Dermis microvascular lymphatic vessel endothelial cell (primary cell): ENCODE measurements at regions not wholly inside any gene's neighbourhood (a gene's known extent, or its start where the extent isn't known, plus 50 kb on each side); places are given as distances from the start of the nearest gene placed in this dataset.
"Not testable (repeated sequence)": the region's sequence is repeated elsewhere in the genome, so short reads cannot be mapped to it uniquely, and the experiment has no call there.

Experiments
- DNase-seq, 2 donors: peaks; one replicate each; pipeline versions ENCODE4 v3.0.0 to v3.0.0-alpha.2; 2010; ENCODE audit warnings: low read depth in 2 of 2

- peak; percentile 58 to 90 for DNase-seq
These were observed 698.7 kb upstream of the GOLIM4 start for GRCh38 chr3:168794427-168794826.

DNA sequence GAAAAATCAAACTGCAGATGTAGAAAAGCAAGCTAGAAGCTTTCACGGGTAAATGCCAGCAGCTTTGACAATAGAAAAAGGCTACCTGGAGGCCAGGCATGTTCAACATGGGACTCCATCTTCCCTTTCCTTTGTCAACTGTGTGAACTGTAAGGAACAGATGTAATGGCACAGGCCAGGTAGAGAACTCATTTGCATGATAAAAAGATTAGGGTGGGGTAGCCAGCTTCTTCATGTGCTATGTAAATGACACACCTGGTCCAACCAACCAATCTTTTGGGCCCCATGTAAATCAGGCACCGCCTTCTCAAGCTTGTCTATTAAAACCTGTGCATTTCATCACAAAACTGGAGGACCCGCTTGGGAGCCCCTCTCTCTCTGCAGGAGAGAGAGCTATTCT lies 686.5 kb upstream of the GOLIM4 start:
- no peak for DNase-seq

DNA sequence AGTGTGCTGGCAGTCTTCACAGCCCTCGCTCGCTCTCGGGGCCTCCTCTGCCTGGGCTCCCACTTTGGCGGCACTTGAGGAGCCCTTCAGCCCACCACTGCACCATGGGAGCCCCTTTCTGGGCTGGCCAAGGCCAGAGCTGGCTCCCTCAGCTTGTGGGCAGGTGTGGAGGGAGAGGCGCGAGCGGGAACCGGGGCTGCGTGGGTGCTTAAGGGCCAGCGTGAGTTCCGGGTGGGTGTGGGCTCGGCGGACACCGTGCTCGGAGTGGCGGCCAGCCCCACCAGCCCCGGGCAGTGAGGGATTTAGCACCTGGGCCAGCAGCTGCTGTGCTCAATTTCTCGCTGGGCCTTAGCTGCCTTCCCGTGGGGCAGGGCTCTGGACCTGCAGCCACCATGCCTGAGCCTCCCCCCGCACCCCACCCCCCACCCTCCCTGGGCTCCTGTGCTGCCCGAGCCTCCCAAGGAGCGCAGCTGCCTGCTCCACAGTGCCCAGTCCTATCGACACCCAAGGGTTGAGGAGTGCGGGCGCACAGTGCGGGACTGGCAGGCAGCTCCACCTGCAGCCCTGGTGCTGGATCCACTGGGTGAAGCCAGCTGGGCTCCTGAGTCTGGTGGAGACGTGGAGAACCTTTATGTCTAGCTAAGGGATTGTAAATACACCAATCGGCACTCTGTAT lies 684.4 kb upstream of the GOLIM4 start:
- DNase-seq: not testable (repeated sequence)

DNA sequence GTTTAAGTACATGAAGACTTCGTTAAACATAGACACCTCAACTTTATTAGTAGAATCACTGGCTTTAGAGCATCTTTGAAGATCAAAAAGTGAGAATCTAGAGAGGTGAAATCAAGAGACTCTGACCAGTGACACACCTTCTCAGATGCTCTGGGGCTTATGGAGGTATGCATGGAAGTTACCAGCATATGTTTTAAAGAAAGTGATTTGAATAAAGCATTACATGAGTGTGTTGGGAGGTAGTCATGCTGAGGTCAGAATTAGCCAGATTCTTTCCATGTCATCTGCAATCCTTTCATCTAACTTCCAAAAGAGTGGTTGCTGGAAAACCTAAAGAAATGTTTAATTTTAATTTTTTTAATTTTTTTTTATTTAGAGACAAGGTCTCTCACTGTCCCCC lies 658.0 kb upstream of the GOLIM4 start:
- no peak for DNase-seq

- no peak for DNase-seq
These were observed 656.6 kb upstream of the GOLIM4 start for GRCh38 chr3:168752339-168752738.

DNA sequence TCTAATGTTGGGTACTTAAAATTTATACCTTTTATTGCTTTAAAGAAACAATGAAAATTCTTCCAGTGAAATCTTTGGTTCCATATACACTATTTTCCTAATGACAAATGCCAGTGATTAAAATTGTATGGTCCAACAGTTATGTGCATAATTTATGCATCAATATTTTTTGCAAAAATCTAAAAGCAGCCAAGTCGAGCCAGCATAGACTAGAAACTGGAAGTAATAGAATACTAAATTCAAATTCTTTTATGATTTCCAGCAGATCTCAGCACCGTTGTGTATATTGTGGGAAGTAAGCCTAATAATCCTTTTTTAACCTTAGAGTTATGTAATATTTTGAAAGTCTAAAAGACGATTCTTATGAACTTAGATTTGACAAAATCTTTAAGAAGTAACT lies 652.0 kb upstream of the GOLIM4 start:
- DNase-seq: no peak

GRCh38 chr3:168738527-168739325 lies 643.0 kb upstream of the GOLIM4 start:
- no peak for DNase-seq

DNA sequence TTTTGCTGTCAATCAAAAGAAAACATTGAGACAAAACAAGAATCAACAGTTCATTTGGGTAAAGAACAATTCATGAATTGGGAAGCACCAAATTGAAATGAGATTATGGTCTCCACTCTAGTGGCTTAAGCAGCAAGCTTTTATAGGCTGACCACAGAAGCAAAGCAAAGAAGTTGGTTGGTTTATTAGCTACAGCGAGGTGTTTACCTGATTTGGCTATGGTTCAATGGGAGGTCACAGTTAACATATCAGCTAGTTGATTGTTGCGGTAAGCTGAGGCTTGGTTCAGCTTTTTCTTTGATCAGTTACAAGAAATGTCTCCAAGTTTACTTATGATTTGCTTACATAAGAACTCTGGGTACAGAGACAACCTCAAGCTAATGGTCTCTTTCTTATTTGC lies 640.5 kb upstream of the GOLIM4 start:
- no peak for DNase-seq

DNA sequence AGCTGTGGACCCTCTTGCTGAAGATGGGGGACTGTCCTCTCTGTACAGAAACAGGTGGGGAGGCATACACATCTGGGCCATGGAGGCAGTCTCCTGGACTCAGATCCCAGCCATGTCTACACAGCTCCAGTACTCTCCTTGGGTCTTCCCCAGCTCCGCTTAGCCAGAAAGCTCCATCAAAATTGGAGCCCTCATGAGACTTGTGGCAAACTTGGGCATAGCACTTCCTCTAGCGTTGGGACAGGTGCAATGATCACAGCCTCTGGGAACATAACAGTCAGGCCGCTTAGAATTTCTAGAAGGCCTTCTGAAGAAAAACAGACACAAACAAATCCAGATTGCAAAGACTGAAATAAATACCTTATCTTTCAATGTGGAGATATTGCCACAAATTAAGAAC lies 634.3 kb upstream of the GOLIM4 start:
- DNase-seq: no peak

GRCh38 chr3:168722091-168722490 lies 626.4 kb upstream of the GOLIM4 start:
- DNase-seq: no peak

GRCh38 chr3:168714609-168715240 lies 619.0 kb upstream of the GOLIM4 start:
- no peak for DNase-seq

DNA sequence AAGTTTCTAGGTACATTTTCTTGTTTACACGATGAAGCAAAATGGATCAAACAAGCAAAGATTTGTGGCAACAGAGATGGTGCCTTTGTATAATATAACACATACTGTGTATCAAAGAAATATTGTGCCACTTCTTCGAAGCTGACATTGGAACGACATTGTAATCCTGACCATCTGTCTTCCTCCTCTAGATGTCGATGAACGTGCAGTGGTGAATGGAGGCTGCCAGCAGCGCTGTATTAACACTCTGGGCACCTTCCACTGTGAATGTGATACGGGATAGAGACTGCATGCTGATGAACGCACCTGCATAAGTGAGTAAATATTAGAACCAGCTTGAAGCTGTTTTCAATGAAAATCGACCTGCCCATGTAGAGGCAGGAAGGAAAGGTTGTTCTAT lies 613.3 kb upstream of the GOLIM4 start:
- DNase-seq: no peak

- no peak for DNase-seq
These were observed 612.2 kb upstream of the GOLIM4 start for GRCh38 chr3:168707900-168708299.

DNA sequence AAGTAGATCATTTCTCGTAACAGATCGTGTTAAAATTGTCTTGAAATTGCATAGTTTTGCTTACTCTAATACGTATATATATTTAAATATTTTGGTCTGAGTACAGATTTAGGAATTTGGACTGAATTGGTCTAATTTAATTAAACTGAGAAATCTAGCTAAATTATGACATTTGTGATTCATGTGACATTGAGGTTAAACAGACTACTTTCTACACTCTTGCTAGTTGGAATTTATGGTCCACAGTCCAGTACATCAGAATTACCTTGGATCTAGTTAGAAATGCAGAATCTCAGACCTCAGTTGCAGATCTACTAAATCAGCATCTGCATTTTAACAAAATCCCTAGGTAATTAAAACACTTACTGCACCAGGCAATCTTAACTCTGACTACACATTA lies 609.7 kb upstream of the GOLIM4 start:
- DNase-seq: no peak

- no peak for DNase-seq
These were observed 600.3 kb upstream of the GOLIM4 start for GRCh38 chr3:168696051-168696450.

DNA sequence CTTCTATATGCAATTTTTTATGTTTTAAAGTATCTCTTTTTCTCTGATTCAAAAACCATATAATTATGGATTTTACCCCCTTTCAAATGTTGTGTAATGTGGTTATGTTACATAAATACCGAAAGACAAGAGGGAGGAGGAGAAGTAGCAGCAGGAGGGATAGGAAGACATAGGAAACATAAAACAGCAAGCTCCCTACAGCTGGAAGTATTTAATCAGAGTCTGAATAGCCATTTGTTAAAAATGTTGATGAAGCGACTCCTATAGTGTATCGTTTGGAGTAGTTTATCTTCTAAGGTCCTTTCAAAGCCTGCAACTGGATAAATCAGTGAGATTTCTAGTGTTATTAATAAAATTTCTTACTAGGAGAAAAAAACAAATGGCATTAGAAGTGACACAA lies 598.1 kb upstream of the GOLIM4 start:
- DNase-seq: no peak

GRCh38 chr3:168688267-168688666 lies 592.5 kb upstream of the GOLIM4 start:
- DNase-seq: no peak

DNA sequence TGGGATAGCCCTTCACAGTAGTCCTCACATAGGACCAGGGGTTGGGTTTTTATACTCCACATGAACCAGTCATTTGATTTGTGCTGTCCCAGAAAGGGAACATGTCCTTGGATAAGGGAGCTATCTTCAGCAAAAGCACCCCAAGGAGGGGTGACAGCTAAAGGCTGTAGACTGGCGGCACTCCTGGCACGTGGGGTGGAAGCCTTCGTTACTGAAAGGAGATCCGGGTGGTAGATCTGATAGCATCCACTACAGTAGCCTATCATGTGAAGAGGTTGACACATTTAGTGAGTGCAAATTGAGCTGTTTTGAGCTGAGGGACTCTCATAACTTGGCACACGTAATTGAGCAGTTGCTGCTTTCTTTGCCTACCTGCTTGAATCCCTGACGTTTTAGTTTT lies 588.8 kb upstream of the GOLIM4 start:
- DNase-seq: no peak

GRCh38 chr3:168678730-168679129 lies 583.0 kb upstream of the GOLIM4 start:
- no peak for DNase-seq

GRCh38 chr3:168671091-168671490 lies 575.4 kb upstream of the GOLIM4 start:
- DNase-seq: no peak

DNA sequence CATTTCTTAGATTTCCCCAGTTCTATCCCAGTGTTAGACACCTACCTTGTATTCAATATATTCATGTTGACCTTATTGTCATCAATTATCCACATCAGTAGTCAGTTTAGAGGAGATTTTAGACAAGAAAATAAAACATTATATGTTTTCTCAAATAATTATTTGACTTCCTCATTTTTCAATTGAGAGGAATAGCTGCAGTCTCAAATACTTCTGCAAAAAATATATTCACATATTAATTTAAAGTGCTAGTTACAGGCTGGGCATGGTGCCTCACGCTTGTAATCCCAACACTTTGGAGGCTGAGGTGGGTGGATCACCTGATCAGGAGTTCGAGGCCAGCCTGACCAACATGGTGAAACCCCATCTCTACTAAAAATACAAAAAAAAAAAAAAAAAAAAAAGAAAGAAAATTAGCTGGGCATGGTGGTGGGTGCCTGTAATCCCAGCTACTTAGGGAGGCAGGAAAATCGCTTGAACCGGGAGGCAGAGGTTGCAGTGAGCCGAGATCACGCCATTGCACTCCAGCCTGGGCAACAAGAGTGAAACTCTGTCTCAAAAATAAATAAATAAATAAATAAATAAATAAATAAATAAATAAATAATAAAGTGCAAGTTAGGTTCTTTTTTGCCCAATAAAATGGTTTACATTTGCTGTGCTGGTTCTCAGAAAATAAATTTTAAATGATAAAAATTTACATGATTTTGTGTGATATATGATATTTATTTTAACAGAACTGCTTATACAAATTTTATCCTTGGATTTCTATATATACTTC lies 565.3 kb upstream of the GOLIM4 start:
- not testable (repeated sequence) for DNase-seq

DNA sequence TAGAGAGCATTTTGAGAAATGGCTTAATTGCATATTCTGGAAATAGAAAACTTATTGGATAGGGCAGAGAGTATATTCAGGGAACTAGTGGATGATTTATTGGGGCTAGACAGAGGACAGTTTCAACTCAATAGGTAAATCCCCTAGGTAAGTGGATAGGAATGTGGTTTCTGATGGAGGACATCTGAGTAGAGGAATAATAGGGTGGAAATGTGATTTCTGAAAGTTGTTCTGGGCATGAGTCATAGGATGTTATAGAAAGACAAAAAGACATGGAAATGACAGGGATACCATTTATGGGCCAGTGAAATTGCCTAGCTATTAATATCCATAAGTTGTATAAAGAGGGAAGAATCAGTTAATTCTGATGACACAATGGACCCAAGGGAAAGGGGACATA lies 563.3 kb upstream of the GOLIM4 start:
- no peak for DNase-seq
